T-helper 17 cell (primary cell): ENCODE measurements at regions not wholly inside any gene's neighbourhood (a gene's known extent, or its start where the extent isn't known, plus 50 kb on each side); places are given as distances from the start of the nearest gene placed in this dataset.

Source experiments
- ATAC-seq: fragments of 150-1000 bp; cut with Tn5 transposase; 2 replicates; pipeline ENCODE4 v1.10.0; 2021; ENCODE audit warnings: mild to moderate bottlenecking, moderate library complexity
- DNase-seq, 3 donors: peaks; one replicate each; pipeline versions ENCODE4 v3.0.0 to v3.0.0-alpha.2; 2020 to 2021
- H3K9me3 ChIP-seq: one replicate; pipeline ENCODE4 v1.7.0; 2013; ENCODE audit warnings: low read length, mild to moderate bottlenecking; ENCODE audit not compliant: control insufficient read depth, poor library complexity, severe bottlenecking
- H3K27ac Mint-ChIP-seq: one replicate; pipeline ENCODE4 v1.8.0; 2022; ENCODE audit warnings: mild to moderate bottlenecking, moderate library complexity, mixed read lengths
- H3K27me3 Mint-ChIP-seq: one replicate; pipeline ENCODE4 v1.8.0; 2022; ENCODE audit warnings: mixed read lengths
- H3K36me3 Mint-ChIP-seq: one replicate; pipeline ENCODE4 v1.8.0; 2022; ENCODE audit warnings: low read depth, mixed read lengths
- H3K4me1 Mint-ChIP-seq: one replicate; pipeline ENCODE4 v1.8.0; 2022; ENCODE audit warnings: mild to moderate bottlenecking, mixed read lengths
- H3K4me3 Mint-ChIP-seq: one replicate; pipeline ENCODE4 v1.8.0; 2022; ENCODE audit warnings: mild to moderate bottlenecking, moderate library complexity, mixed read lengths

DNA sequence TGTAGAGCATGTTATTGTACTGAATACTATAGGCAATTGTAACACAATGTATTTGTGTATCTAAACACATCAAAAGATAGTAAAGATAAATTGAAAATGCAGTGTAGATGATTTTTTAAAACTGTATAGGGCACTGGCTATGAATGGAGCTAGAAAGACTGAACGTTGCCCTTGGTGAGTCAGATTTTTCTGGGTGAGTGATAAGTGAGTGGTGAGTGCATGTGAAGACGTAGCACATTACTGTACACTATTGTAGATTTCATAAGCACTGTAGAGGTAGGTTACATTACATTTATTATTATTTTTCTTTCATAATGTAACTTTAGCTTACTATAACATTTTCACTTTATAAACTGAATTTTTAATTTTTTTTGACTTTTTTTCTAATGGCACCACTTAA, 1491.6 kb downstream of the TECRL start:
- Mint-ChIP-seq H3K4me3 (no peak overlapping the region), H3K27me3 (no peaks in the 10 kb centered on the region), H3K27ac (no peak overlapping the region), H3K4me1 (no peaks in the 10 kb centered on the region), H3K36me3 (no peaks in the 10 kb centered on the region)
- H3K9me3 ChIP-seq = no peaks in the 10 kb centered on the region
- DNase-seq (no peak), ATAC-seq (no peak)

DNA sequence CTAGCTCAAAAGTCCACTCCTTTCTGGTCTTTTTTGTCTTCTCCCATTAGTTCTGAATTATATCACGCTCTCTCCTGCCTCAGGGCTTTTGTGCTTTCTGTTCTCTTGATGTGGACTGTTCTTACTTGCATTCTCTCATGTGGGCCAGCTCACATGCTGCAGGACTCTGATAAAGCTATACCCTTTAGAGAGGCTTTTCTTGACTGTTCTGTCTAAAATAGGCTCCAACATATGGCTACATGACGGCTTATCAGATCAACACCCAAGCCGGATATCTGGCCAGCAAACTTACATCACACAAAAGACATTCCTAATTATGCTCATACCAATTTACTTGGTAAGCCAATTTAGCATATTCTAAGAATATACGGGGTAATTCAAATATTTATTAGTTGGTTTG, 1494.5 kb downstream of the TECRL start:
- no peak for ATAC-seq
- Mint-ChIP-seq H3K4me1 (no peaks in the 10 kb centered on the region), H3K27ac (no peak overlapping the region), H3K4me3 (no peak overlapping the region), H3K27me3 (no peaks in the 10 kb centered on the region), H3K36me3 (no peaks in the 10 kb centered on the region)
- DNase-seq = no peak
- H3K9me3 ChIP-seq = no peaks in the 10 kb centered on the region

DNA sequence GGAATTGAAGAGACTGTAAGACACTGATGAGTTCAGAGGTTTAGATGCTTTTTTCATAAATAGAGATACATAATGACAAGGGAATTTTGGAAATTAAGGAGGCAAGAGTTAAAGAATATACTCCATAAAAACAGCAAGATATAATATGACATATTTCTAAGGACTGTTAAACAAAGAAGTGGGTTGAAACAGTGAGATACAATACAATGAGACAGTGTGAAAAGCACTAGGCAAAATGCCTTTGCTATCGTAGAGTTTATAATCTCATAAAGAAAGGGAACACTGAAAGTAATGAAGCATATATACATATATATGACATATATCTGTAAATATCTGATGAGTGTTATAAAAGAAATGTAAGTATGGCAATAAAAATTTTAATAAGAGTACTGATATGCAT, 1496.2 kb downstream of the TECRL start:
- no peaks in the 10 kb centered on the region for H3K4me1 Mint-ChIP-seq
- H3K27me3 Mint-ChIP-seq = no peaks in the 10 kb centered on the region
- H3K27ac Mint-ChIP-seq = no peak overlapping the region
- no peaks in the 10 kb centered on the region for H3K9me3 ChIP-seq
- no peak overlapping the region for H3K4me3 Mint-ChIP-seq
- ATAC-seq (no peak), DNase-seq (no peak)
- no peaks in the 10 kb centered on the region for H3K36me3 Mint-ChIP-seq

DNA sequence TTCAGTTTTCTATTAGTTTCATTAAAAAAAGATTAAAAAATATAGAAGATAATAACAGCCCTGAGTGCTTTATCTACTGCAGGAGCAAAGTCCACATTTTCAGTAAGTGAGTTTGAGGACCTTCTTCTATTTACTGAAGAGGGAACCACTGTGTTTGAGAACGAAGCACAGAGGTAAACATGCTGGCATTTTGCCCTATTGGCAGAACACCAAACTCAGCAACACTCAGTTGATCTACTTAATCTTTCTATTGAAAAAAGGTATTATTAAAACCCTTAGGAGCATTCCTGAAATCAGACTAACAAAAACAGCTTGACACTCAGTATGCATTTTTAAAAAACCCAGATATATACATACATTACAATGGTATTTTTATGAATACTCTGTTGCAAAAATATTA, 1496.7 kb downstream of the TECRL start:
- H3K27ac Mint-ChIP-seq = no peak overlapping the region
- no peak for DNase-seq

GRCh38 chr4:62909238-62909637, 1500.0 kb downstream of the TECRL start:
- Mint-ChIP-seq H3K27ac (no peak overlapping the region), H3K4me3 (no peak overlapping the region), H3K4me1 (no peaks in the 10 kb centered on the region), H3K36me3 (no peaks in the 10 kb centered on the region), H3K27me3 (no peaks in the 10 kb centered on the region)
- H3K9me3 ChIP-seq = no peaks in the 10 kb centered on the region
- DNase-seq = no peak
- ATAC-seq = no peak

More for the DNA sequence above, 1496.7 kb downstream of the TECRL start:
- Mint-ChIP-seq H3K36me3 (no peaks in the 10 kb centered on the region), H3K4me1 (no peaks in the 10 kb centered on the region), H3K27me3 (no peaks in the 10 kb centered on the region), H3K4me3 (no peak overlapping the region)
- H3K9me3 ChIP-seq = no peaks in the 10 kb centered on the region
- no peak for ATAC-seq

GRCh38 chr4:62901101-62901500, 1508.1 kb downstream of the TECRL start:
- no peaks in the 10 kb centered on the region for H3K36me3 Mint-ChIP-seq
- H3K27me3 Mint-ChIP-seq = no peaks in the 10 kb centered on the region
- H3K27ac Mint-ChIP-seq = no peak overlapping the region
- ATAC-seq (no peak), DNase-seq (no peak)
- H3K4me1 Mint-ChIP-seq = no peaks in the 10 kb centered on the region
- H3K4me3 Mint-ChIP-seq = no peak overlapping the region
- no peaks in the 10 kb centered on the region for H3K9me3 ChIP-seq

DNA sequence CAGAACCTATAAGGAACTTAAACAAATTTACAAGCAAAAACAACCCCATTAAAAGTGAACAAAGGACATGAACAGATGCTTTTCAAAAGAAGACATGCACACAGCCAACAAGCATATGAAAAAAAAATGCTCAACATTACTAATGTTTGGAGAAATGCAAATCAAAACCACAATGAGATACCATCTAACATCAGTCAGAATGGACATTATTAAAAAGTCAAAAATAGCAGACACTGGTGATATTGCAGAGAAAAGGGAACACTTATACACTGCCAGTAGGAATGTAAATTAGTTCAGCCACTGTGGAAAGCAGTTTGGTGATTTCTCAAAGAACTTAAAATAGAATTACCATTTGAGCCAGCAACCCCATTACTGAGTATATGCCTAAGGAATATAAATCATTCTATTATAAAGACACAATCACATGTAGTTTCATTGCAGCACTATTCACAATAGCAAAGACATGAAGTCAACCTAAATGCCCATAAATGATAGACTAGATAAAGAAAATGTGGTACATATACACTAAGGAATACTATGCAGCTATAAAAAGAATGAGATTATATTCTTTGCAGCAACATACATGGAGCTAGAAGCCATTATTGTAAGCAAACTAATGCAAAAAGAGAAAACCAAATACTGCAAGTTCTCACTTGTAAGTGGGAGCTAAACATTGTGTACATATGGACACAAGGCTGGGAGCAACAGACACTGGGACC, 1509.4 kb downstream of the TECRL start:
- Mint-ChIP-seq H3K27me3 (no peaks in the 10 kb centered on the region), H3K27ac (no peak overlapping the region), H3K36me3 (no peaks in the 10 kb centered on the region), H3K4me3 (no peak overlapping the region), H3K4me1 (no peaks in the 10 kb centered on the region)
- no peaks in the 10 kb centered on the region for H3K9me3 ChIP-seq
- DNase-seq (no peak), ATAC-seq (no peak)

DNA sequence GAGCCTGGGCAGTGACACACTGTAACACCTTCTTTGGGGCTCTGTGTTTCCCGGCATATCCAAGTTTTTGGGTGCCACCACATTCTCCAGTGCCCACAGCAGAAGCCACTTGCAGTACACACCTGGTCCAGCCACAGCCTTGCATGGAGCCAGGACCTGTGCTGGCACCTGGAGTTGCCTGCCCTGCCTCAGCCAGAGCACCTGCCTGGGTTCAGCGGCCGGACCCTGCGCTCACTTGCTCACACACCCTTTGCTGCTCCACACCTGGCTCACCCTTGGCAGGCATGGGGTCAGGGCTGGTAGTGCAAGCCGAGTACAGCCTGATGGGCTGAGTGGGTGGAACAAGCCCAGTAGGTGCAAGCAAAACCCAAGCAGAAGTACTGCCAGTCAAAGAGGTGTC, 1511.1 kb downstream of the TECRL start:
- ATAC-seq = no peak
- no peaks in the 10 kb centered on the region for H3K36me3 Mint-ChIP-seq

DNA sequence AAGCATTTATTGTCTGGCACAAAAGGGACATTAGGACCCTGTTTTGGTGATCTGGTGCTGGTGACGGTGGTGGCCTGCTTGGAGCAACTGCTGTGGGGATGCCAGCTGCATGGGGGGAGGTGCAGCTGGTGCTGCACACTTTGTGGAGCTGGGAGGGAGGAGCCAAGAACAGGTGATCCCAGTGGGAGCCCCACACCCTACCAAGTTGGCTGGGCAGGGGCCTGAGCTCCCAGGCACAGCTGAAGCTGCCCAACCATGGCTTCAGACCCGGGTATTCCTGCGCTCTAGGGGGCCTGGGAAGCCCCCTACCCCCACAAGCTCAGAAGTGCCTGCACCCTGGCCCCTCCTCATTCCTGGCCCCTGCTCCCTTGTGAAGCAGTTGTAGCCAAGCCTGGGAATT, 1512.5 kb downstream of the TECRL start:
- Mint-ChIP-seq H3K4me3 (no peak overlapping the region), H3K27ac (no peak overlapping the region), H3K27me3 (no peaks in the 10 kb centered on the region), H3K36me3 (no peaks in the 10 kb centered on the region), H3K4me1 (no peaks in the 10 kb centered on the region)
- DNase-seq = no peak
- no peaks in the 10 kb centered on the region for H3K9me3 ChIP-seq
- ATAC-seq = no peak

More for the DNA sequence above, 1511.1 kb downstream of the TECRL start:
- H3K9me3 ChIP-seq = no peaks in the 10 kb centered on the region
- no peaks in the 10 kb centered on the region for H3K27me3 Mint-ChIP-seq
- H3K27ac Mint-ChIP-seq = no peak overlapping the region
- no peaks in the 10 kb centered on the region for H3K4me1 Mint-ChIP-seq
- H3K4me3 Mint-ChIP-seq = no peak overlapping the region
- DNase-seq = no peak

GRCh38 chr4:62881901-62882300, 1527.3 kb downstream of the TECRL start:
- ATAC-seq (no peak), DNase-seq (no peak)
- H3K9me3 ChIP-seq = no peaks in the 10 kb centered on the region
- Mint-ChIP-seq H3K27ac (no peak overlapping the region), H3K27me3 (no peaks in the 10 kb centered on the region), H3K4me3 (no peak overlapping the region), H3K36me3 (no peaks in the 10 kb centered on the region), H3K4me1 (no peaks in the 10 kb centered on the region)

DNA sequence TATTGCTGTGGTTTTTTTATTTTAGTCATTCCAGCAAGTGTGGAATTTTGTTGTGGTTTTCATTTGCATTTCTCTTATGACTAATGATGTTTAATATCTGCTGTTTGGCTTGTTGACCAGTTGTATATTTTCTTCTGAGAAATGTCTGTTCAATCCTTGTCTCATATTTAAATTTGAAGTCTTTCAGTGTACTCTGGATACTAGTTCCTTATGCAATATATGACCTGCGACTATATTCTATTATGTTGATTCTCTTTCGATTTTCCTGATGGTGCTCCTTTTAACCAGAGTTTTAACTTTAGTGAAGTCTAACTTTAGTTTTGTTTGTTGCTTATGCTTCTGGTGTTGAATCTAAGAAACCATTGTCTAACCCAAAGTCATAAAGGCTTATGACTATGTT, 1528.0 kb downstream of the TECRL start:
- ATAC-seq (no peak), DNase-seq (no peak)
- H3K36me3 Mint-ChIP-seq = no peaks in the 10 kb centered on the region

DNA sequence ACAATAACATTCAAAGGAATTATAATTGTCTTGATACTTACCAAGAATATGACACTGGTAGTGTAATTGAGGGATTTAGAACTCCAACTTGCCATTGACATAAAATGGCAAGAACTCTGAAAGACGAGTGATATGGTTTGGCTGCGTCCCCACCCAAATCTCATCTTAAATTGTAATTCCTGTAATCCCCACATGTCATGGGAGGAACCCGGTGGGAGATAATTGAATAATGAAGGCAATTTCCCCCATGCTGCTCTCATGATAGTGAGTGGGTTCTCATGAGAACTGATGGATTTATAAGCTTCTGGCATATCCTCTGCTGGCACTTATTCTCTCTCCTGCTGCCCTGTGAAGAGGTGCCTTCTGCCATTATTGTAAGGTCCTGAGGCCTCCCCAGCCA, 1536.4 kb downstream of the TECRL start:
- Mint-ChIP-seq H3K27ac (no peak overlapping the region), H3K4me3 (no peak overlapping the region), H3K27me3 (no peaks in the 10 kb centered on the region), H3K36me3 (no peaks in the 10 kb centered on the region), H3K4me1 (no peaks in the 10 kb centered on the region)
- ATAC-seq = no peak
- H3K9me3 ChIP-seq = no peaks in the 10 kb centered on the region
- DNase-seq = no peak

More for the DNA sequence above, 1528.0 kb downstream of the TECRL start:
- Mint-ChIP-seq H3K27ac (no peak overlapping the region), H3K27me3 (no peaks in the 10 kb centered on the region), H3K4me3 (no peak overlapping the region), H3K4me1 (no peaks in the 10 kb centered on the region)
- H3K9me3 ChIP-seq = no peaks in the 10 kb centered on the region

GRCh38 chr4:62871078-62871477, 1538.2 kb downstream of the TECRL start:
- ATAC-seq (no peak), DNase-seq (no peak)
- Mint-ChIP-seq H3K27ac (no peak overlapping the region), H3K27me3 (no peaks in the 10 kb centered on the region), H3K4me3 (no peak overlapping the region), H3K36me3 (no peaks in the 10 kb centered on the region), H3K4me1 (no peaks in the 10 kb centered on the region)
- H3K9me3 ChIP-seq = no peaks in the 10 kb centered on the region

DNA sequence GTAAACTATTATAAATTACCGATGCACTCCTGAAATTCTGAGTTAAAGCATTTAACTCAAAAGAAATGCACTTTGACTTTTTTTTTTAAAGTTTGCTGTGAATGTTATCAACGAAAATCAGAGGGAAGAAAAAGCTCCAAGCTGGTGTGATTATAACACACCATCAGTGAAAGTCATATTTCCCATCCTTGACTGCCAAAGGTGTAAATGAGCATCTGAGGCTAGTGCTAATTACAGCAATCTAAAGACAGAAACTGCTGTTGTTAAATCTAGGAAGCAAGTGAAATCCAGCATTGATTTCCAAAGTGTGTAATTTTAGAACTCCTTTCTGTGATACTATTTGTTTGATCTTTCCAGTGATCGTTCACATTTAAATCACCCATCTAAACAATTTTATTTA, 1538.8 kb downstream of the TECRL start:
- H3K27ac Mint-ChIP-seq = no peak overlapping the region
- peaks cover 1% of the 10 kb centered on the region for H3K9me3 ChIP-seq
- H3K4me3 Mint-ChIP-seq = no peak overlapping the region
- no peak for DNase-seq
- no peaks in the 10 kb centered on the region for H3K36me3 Mint-ChIP-seq
- H3K27me3 Mint-ChIP-seq = no peaks in the 10 kb centered on the region
- no peak for ATAC-seq
- H3K4me1 Mint-ChIP-seq = no peaks in the 10 kb centered on the region
